NCI-H1694 treated with DMSO at 0.1 percent for 48 hours (cell line): ENCODE measurements at regions not wholly inside any gene's neighbourhood (a gene's known extent, or its start where the extent isn't known, plus 50 kb on each side); places are given as distances from the start of the nearest gene placed in this dataset.
A peak's percentile ranks its signal among the peaks of the same experiment; 100 is the strongest.

Experiments used
- DNase-seq: peaks from one replicate; lab custom pipeline; 2025; lab: John Stamatoyannopoulos, UW

DNA sequence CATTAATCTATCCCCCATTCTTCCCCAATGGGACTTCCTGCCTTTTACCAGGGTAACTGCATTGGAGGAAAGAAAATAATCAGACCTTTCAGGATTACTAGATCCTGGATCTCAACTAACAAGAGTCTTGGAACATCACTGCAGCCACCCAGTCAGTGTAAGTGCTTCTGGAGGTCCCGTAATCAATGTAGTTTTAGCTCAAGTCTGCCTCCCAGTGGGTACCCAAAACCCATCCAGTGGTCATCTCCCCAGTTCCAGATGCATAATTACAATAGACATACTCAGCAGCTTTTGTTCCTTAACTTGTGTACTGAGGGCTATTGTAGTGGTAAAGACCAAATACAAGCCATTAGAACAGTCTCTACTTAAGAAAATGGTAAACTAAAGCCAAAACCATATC is 319.1 kb downstream of the GPATCH2 start:
- DNase-seq = no peak

GRCh38 chr1:217311269-217311668 is 319.6 kb downstream of the GPATCH2 start:
- DNase-seq = no peak

DNA sequence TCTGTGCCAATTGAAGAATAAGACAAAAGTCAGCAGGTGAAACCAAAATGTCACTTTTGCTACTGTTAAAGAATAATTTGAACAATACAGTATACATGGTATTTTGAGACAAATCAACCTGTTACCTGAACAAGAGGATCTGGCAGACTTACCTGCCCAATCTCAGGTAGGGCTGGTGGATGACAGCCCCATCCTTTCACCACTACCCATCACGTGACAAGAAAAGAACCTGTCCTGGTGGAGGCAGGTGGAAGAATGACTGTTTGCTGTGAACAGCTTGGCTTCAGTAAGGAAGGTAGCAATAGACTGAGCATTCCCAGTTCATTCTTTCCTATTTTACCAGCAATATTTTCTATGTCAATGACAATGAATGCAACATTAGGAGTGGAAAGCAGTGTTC is 349.6 kb downstream of the GPATCH2 start:
- DNase-seq = no peak

GRCh38 chr1:217275655-217276398 is 355.1 kb downstream of the GPATCH2 start:
- DNase-seq = no peak

GRCh38 chr1:217274927-217275654 is 355.8 kb downstream of the GPATCH2 start:
- DNase-seq = no peak

- DNase-seq = no peak
Observed at GRCh38 chr1:217274416-217274815, 356.5 kb downstream of the GPATCH2 start.

DNA sequence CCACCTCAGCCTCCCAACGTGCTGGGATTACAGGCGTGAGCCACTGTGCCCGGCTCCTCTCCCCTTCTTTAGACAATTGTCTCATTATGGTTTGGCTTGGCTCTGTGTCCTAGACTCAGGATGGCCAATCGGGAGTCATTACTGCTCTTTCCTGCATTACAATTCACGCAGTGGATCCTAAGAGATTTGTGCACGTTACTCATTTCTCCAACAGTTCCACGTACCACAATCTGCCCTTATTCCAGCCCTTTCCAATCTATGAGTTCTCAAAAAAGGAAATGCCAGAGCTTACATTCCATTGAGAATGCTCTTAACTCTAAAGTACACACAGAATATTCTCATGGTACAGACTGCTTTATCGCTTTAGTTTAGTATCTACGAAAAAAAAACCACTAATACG is 357.0 kb downstream of the GPATCH2 start:
- DNase-seq = no peak

DNA sequence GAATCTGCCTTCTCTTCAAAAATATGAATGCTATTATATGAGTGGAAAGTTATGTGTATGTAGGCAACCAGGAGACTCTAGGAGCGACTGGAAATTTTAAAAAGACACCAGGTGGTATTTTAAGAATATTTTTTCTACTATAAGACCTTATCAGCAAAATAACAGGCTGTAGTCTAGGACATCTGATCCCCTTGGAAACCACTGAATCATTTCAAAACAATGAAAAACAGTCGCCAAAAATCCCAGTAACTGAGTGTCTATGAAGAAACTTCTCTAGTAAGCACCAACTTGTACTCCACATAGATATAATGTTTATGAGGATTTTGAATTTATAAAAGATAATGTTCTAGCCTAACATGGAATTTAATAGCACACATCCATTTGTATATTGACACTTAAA is 358.5 kb downstream of the GPATCH2 start:
- no peak for DNase-seq

DNA sequence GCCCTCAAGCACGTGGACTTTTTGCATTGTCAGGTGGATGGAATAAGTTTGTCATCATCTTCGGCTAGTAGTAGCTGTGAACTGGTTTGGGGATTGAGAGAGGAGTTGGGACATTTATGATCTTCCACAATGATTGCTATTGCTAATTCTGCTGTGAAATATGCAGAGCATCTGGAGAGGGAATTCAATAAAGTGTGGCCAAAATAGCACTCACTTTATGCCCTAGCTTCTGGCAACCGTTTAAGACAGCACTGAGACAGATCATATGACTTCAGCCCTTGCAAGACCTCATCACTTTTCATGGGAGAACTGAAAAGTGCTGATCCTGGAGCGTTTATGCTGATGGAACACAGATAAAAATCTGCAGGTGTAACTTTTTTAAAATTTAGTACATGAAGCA is 360.8 kb downstream of the GPATCH2 start:
- no peak for DNase-seq

- no peak for DNase-seq
Observed at GRCh38 chr1:217268058-217268457, 362.8 kb downstream of the GPATCH2 start.

DNA sequence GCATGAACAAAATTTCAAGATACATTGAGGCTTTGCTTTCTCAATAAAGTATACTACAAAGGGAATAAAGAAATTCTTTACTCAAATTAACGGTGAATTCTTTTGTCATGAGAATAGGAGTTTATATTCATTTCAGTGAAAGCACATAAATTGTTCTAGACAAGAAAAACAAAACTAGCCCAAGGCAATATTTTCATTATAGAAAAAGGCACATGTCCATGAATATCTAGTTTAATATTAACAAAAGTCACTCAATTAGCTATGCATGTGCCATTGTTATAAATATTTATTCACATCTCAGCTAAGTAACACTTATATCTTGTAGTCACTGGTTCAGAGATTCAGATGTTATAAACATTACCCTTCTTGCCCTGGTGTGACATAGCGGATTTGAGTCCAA is 369.3 kb downstream of the GPATCH2 start:
- no peak for DNase-seq

DNA sequence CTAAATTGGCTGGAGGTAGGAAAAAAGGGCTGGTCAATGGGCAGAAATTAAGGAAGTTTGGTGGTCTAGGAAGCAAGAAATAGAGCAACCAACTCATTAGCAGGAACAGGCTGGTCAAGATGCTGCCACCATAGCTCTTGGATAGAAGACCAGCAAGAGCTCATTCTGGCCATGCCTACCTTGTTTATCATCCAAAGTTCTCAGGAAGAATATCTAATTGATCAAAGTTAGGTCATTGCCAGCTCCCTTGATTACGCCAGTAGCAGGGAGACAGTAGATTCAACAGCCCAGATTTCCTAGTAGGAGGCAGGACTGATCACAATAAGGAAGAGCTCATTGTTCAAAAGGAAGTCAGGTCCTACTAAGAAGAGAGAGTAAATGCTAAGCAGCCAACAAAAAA is 370.2 kb downstream of the GPATCH2 start:
- no peak for DNase-seq

GRCh38 chr1:217253985-217254384 is 376.9 kb downstream of the GPATCH2 start:
- DNase-seq = no peak

DNA sequence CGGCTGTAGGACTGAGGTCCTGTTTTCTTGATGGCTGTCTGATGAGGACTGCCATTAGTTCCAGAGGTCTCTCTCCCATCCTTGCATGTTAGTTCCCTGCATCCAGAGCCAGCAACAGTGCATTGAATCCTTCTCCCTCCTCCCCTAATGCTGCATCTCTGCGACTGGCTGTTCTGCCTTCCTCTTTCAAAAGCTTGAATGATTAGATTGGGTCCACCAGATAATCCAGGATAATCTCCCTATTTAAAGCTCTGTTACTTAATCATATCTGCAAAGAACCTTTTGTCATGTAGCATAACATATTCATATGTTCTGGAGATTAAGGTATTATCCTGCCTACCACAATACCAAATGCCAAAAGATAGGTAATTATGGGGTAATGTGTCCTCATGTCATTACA is 377.5 kb downstream of the GPATCH2 start:
- DNase-seq = no peak

DNA sequence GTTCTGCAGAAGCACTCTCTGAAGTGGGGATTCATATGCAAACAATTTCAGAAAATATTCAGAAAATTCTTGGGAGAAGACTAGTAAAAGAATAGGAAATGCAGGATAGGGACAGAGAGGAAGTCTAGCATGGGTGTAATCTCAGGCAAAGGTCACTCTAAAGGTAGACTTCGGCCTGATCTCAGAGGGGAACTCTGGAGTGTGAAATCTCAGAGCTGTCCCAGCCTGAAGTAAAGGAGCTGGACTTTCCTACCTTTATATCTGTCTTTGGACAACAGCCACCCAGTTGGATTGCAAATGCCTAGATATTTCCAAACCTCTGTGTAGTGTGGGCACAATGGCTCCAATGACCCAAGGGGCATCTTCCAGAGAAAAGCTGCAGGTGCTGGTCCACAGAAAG is 379.8 kb downstream of the GPATCH2 start:
- DNase-seq = no peak

DNA sequence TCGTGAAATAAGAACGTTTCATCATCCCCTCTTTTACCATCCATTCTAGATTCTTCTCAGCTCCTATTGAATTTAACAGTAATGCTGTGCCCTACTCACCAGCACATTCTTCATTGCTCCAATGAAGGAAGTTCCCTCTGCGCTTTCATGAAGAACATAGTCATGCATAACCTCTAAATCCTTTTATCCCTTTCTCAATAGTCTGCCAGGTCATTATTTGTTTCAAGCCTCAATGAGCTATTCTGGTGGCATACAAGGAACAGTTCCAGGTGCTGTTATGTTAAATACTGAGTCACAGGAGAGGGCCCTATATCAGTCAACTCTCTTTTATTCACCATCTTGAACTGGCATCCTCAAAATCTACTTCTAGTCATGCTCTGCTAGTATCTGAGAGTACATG is 381.0 kb downstream of the GPATCH2 start:
- DNase-seq = no peak

DNA sequence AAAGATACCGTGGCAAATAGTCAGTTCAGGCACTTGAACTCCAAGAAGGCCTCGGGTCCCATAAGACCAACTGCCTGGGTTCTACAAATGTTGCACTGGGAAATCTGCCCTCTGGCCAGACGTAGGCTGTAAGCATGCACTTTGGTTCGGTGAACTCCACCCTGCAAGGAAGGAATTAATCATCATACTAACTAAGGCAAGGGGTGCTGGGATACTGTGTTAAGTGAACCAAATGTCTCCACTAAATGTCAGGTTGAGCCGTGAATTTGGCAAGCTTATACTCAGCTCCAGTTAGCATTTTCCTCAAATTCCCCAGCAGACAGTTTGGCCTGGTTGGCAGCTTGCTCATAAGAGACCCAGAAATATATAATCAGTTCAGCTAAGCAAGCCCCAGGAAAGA is 385.9 kb downstream of the GPATCH2 start:
- DNase-seq = no peak

GRCh38 chr1:217240656-217241055 is 390.2 kb downstream of the GPATCH2 start:
- no peak for DNase-seq

DNA sequence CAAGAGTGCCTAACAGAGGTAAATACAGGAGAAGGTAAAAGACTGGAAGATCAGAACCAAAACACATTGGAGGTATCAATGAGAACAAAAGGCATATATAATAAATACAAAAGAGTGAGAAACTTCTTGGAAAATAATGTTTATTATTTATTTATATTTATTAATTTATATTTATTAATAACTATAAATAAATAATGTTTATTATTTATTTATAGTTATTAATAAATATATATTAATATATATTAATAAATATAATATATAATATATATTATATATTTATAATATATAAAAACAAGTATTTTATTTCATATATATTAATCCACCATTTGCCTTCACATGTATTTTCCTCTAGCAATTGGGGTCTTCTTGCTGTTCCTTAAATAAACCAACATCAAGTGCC is 391.9 kb downstream of the GPATCH2 start:
- DNase-seq = no peak

DNA sequence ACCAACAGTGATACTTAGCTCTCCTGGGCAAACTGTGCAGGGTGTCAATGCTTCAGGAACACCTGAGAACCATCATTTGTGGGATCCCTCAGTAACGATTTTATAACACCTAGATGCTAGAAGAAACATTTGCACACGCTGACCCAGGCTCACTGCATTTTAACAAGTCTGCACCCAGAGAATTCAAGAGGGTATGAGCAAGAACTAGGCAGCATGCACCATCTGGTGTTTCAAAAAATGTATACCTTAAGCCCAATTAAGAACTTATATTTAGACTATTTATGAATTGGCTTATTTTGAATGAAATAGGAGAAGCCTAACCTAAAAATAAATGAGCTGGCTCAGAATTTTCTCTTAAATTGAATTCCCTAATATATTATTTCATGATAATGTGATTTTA is 400.5 kb downstream of the GPATCH2 start:
- peak; percentile 57 for DNase-seq

DNA sequence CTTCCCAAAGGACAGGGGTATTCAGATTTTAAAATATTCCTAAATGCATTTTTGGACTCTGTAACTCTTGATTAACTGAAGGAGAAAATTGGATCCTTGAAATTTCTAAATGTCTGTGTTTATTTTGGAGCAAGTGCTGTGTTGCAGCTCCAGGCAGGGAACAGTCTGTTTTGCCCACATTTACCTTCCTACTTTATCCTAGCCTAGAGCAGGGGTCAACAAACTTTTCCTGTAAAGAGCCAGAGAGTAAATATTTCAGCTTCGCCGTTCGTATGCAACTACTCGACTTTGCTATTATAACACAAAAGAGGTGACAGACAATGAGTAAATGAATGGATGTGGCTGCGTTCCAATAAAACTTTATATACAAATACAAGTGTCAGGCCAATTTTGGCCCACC is 402.2 kb downstream of the GPATCH2 start:
- no peak for DNase-seq

DNA sequence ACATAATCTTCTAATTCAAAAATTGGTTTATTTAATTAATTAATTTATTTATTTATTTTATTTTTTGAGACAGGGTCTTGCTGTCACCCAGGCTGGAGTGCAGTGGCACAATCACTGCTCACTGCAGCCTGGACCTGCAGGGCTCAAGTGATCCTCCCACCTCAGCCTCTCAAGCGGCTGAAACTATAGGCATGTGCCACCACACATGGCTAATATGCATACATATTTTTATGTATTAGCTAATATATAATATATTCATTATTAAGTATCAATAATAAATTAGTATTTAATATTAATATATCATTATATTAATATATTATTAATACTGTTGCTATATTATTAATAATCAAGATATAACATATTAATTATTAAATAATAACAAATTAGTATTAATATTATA is 406.7 kb downstream of the GPATCH2 start:
- DNase-seq = no peak

- DNase-seq = no peak
Observed at GRCh38 chr1:217214551-217214950, 416.3 kb downstream of the GPATCH2 start.

DNA sequence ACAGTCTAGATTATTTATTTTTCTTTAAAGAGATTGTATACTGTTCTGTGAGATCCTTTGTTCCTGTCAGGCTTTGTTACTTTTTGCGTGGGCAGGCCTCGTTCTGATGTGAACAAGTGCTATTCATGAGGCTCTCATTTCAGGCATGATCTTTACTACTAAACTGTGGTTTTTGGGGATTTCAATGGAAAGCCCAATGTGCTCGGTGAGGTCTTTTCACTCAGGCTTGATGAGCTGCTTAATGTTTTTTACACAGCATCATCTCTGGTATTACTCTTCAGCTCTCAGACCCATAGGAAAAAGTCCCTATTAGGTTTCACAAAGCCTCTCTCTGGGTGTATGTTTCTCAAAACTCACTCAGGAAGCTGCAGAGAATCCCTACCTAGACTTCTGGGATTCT is 419.4 kb downstream of the GPATCH2 start:
- no peak for DNase-seq
